Common myeloid progenitor, CD34-positive (primary cell): ENCODE measurements at regions not wholly inside any gene's neighbourhood (a gene's known extent, or its start where the extent isn't known, plus 50 kb on each side); places are given as distances from the start of the nearest gene placed in this dataset.

Experiments used
- CTCF ChIA-PET: fragments of 350-600 bp; sonication (Branson Sonifier 250); formaldehyde crosslinking; loops from one replicate; lab custom pipeline; 2021; ENCODE audit warnings: antibody characterized with exemption; lab: Charles Lee
- POLR2A ChIA-PET: fragments of 350-600 bp; sonication (Branson Sonifier 250); formaldehyde crosslinking; loops from one replicate; lab custom pipeline; 2021; ENCODE audit warnings: antibody characterized with exemption; lab: Charles Lee
- DNase-seq, 3 donors: peaks; one replicate each; pipeline versions ENCODE4 v3.0.0 to v3.0.0-alpha.2; 2013
- H3K27ac ChIP-seq, 2 experiments: 1 replicate in 1 of 2; 2 replicates in 1 of 2; pipeline ENCODE4 v1.7.0; 2013; ENCODE audit warnings: inconsistent platforms in 2 of 2, low read length in 2 of 2, mild to moderate bottlenecking in 2 of 2, low read depth in 1 of 2, moderate library complexity in 1 of 2; ENCODE audit not compliant: severe bottlenecking in 2 of 2, insufficient read depth in 1 of 2, poor library complexity in 1 of 2
- H3K27me3 ChIP-seq, 5 experiments: replicated peaks in 2 of 5; 1 replicate in 3 of 5; 2 replicates in 2 of 5; pipeline versions ENCODE4 v1.6.1 to v1.7.0; 2013; ENCODE audit warnings: low read length in 4 of 5, mild to moderate bottlenecking in 2 of 5, moderate library complexity in 2 of 5, inconsistent platforms in 1 of 5; ENCODE audit not compliant: insufficient read depth in 5 of 5, control insufficient read depth in 4 of 5
- H3K36me3 ChIP-seq, 4 experiments: 1 replicate in 2 of 4; 2 replicates in 2 of 4; pipeline versions ENCODE4 v1.6.1 to v1.7.0; 2013; ENCODE audit warnings: low read length in 3 of 4, control low read depth in 1 of 4, mild to moderate bottlenecking in 1 of 4; ENCODE audit not compliant: control insufficient read depth in 4 of 4, insufficient read depth in 4 of 4
- H3K4me1 ChIP-seq, 4 experiments: 1 replicate in 3 of 4; 2 replicates in 1 of 4; pipeline versions ENCODE4 v1.6.1 to v1.7.1; 2013; ENCODE audit warnings: low read length in 3 of 4, mild to moderate bottlenecking in 3 of 4, control low read depth in 1 of 4, inconsistent platforms in 1 of 4, moderate library complexity in 1 of 4; ENCODE audit not compliant: control insufficient read depth in 4 of 4, insufficient read depth in 4 of 4; ENCODE audit errors: control extremely low read depth in 1 of 4
- H3K4me3 ChIP-seq, 7 experiments: 1 replicate in 4 of 7; 2 replicates in 3 of 7; pipeline versions ENCODE4 v1.5.1 to v1.7.0; 2013; ENCODE audit warnings: mild to moderate bottlenecking in 7 of 7, low read length in 6 of 7, moderate library complexity in 6 of 7, inconsistent platforms in 2 of 7, low read depth in 2 of 7, control low read depth in 1 of 7; ENCODE audit not compliant: insufficient read depth in 4 of 7, control insufficient read depth in 1 of 7; ENCODE audit errors: extremely low read depth in 1 of 7
- H3K9me3 ChIP-seq, 5 experiments: 1 replicate in 4 of 5; 2 replicates in 1 of 5; pipeline versions ENCODE4 v1.6.1 to v1.7.1; 2013; ENCODE audit warnings: low read length in 4 of 5, mild to moderate bottlenecking in 2 of 5, inconsistent platforms in 1 of 5, low read depth in 1 of 5, moderate library complexity in 1 of 5; ENCODE audit not compliant: control insufficient read depth in 4 of 5, insufficient read depth in 2 of 5; ENCODE audit errors: control extremely low read depth in 1 of 5
- WGBS: methylation state at CpG from one replicate; pipeline ENCODE4 v1.1.5; 2013; ENCODE audit not compliant: insufficient coverage; 5-methylcytosine and 5-hydroxymethylcytosine counted together

GRCh38 chr17:63124536-63124935 lies 158.5 kb downstream of the TANC2 start:
- ChIA-PET CTCF (interaction anchor here (1.2 kb wide), 1 partner anchor 13 kb away, joined by 3 read pairs; no protein-coding TSS in a partner anchor), POLR2A (no interaction called here)
- Histone ChIP-seq H3K27ac (no peak overlapping the region), H3K4me3 (no peak overlapping the region), H3K9me3 (no peaks in the 10 kb centered on the region), H3K36me3 (no peaks in the 10 kb centered on the region), H3K4me1 (no peaks in the 10 kb centered on the region), H3K27me3 (no peaks in the 10 kb centered on the region)
- no peak for DNase-seq
- WGBS, result 100% methylated on average over 5 of the region's 7 CpGs

GRCh38 chr17:63124958-63125357 lies 158.9 kb downstream of the TANC2 start:
- Histone ChIP-seq H3K4me1 (no peaks in the 10 kb centered on the region), H3K9me3 (no peaks in the 10 kb centered on the region), H3K27ac (no peak overlapping the region), H3K36me3 (no peaks in the 10 kb centered on the region), H3K4me3 (no peak overlapping the region), H3K27me3 (no peaks in the 10 kb centered on the region)
- WGBS, result 100% methylated on average over 2 of the region's 3 CpGs
- CTCF ChIA-PET, result no interaction called here
- POLR2A ChIA-PET, result no interaction called here
- DNase-seq, result no peak

GRCh38 chr17:63125987-63126386 lies 160.0 kb downstream of the TANC2 start:
- Histone ChIP-seq H3K4me1 (no peaks in the 10 kb centered on the region), H3K36me3 (no peaks in the 10 kb centered on the region), H3K9me3 (no peaks in the 10 kb centered on the region), H3K27me3 (no peaks in the 10 kb centered on the region), H3K4me3 (no peak overlapping the region), H3K27ac (no peak overlapping the region)
- POLR2A ChIA-PET, result no interaction called here
- CTCF ChIA-PET, result interaction anchor here (1.1 kb wide), 1 partner anchor 13 kb away, joined by 3 read pairs; no protein-coding TSS in a partner anchor
- no peak for DNase-seq
- WGBS, result no CpG with 5 or more reads among the region's 3 CpGs

- Histone ChIP-seq H3K27ac (no peak overlapping the region), H3K27me3 (no peaks in the 10 kb centered on the region), H3K4me3 (no peak overlapping the region), H3K9me3 (no peaks in the 10 kb centered on the region), H3K4me1 (no peaks in the 10 kb centered on the region), H3K36me3 (no peaks in the 10 kb centered on the region)
- ChIA-PET POLR2A (no interaction called here), CTCF (interaction anchor here (1.1 kb wide), 1 partner anchor 14 kb away, joined by 3 read pairs; no protein-coding TSS in a partner anchor)
- 88% methylated on average over 2 of the region's 3 CpGs for WGBS
- DNase-seq, result no peak
These were observed 160.6 kb downstream of the TANC2 start for GRCh38 chr17:63126607-63127006.

GRCh38 chr17:63132459-63132911 lies 166.4 kb downstream of the TANC2 start:
- Histone ChIP-seq H3K4me3 (no peak overlapping the region), H3K9me3 (no peaks in the 10 kb centered on the region), H3K27me3 (no peaks in the 10 kb centered on the region), H3K4me1 (no peaks in the 10 kb centered on the region), H3K36me3 (no peaks in the 10 kb centered on the region), H3K27ac (no peak overlapping the region)
- ChIA-PET POLR2A (no interaction called here), CTCF (interaction anchor here (0.7 kb wide), 1 partner anchor 11 kb away, joined by 3 read pairs; no protein-coding TSS in a partner anchor)
- WGBS, result no CpG with 5 or more reads among the region's 1 CpG
- no peak for DNase-seq

GRCh38 chr17:63133491-63133890 lies 167.5 kb downstream of the TANC2 start:
- Histone ChIP-seq H3K9me3 (no peaks in the 10 kb centered on the region), H3K27me3 (no peaks in the 10 kb centered on the region), H3K4me3 (no peak overlapping the region), H3K4me1 (no peaks in the 10 kb centered on the region), H3K27ac (no peak overlapping the region), H3K36me3 (no peaks in the 10 kb centered on the region)
- ChIA-PET CTCF (no interaction called here), POLR2A (no interaction called here)
- DNase-seq, result no peak

GRCh38 chr17:63134867-63135266 lies 168.8 kb downstream of the TANC2 start:
- DNase-seq, result no peak
- H3K9me3 ChIP-seq, result no peaks in the 10 kb centered on the region
- H3K4me1 ChIP-seq, result no peaks in the 10 kb centered on the region
- no peak overlapping the region for H3K27ac ChIP-seq
- CTCF ChIA-PET, result no interaction called here
- 100% methylated on average over 3 of the region's 5 CpGs for WGBS
- no peak overlapping the region for H3K4me3 ChIP-seq
- POLR2A ChIA-PET, result interaction anchor here (0.5 kb wide), 1 partner anchor 12 kb away, joined by 4 read pairs; no protein-coding TSS in a partner anchor
- H3K36me3 ChIP-seq, result no peaks in the 10 kb centered on the region
- no peaks in the 10 kb centered on the region for H3K27me3 ChIP-seq
